NCI-H2107 treated with DMSO at 0.1 percent for 48 hours (cell line): ENCODE measurements at regions not wholly inside any gene's neighbourhood (a gene's known extent, or its start where the extent isn't known, plus 50 kb on each side); places are given as distances from the start of the nearest gene placed in this dataset.
A peak's percentile ranks its signal among the peaks of the same experiment; 100 is the strongest.

Source experiments
- DNase-seq: peaks from one replicate; lab custom pipeline; 2025; ENCODE audit not compliant: unreplicated experiment; lab: John Stamatoyannopoulos, UW

GRCh38 chr19:13611596-13611995, 105.3 kb upstream of the CACNA1A start:
- no peak for DNase-seq

- peak; percentile 97 for DNase-seq
These were observed 103.9 kb upstream of the CACNA1A start for GRCh38 chr19:13610039-13610691.

GRCh38 chr19:13606156-13606555, 99.9 kb upstream of the CACNA1A start:
- no peak for DNase-seq

- DNase-seq = no peak
These were observed 98.8 kb upstream of the CACNA1A start for GRCh38 chr19:13604902-13605586.

- DNase-seq = no peak
These were observed 94.5 kb upstream of the CACNA1A start for GRCh38 chr19:13600802-13601201.

- no peak for DNase-seq
These were observed 93.8 kb upstream of the CACNA1A start for GRCh38 chr19:13600091-13600490.

GRCh38 chr19:13599681-13600080, 93.4 kb upstream of the CACNA1A start:
- DNase-seq = no peak

- no peak for DNase-seq
These were observed 91.8 kb upstream of the CACNA1A start for GRCh38 chr19:13598098-13598497.

- DNase-seq = peak; percentile 66
These were observed 91.4 kb upstream of the CACNA1A start for GRCh38 chr19:13597640-13598039.

- no peak for DNase-seq
These were observed 82.9 kb upstream of the CACNA1A start for GRCh38 chr19:13588957-13589833.

GRCh38 chr19:13585512-13585911, 79.2 kb upstream of the CACNA1A start:
- no peak for DNase-seq

- DNase-seq = no peak
These were observed 77.5 kb upstream of the CACNA1A start for GRCh38 chr19:13583753-13584152.

GRCh38 chr19:13583114-13583513, 76.8 kb upstream of the CACNA1A start:
- no peak for DNase-seq

- no peak for DNase-seq
These were observed 75.3 kb upstream of the CACNA1A start for GRCh38 chr19:13581576-13581975.

- no peak for DNase-seq
These were observed 73.2 kb upstream of the CACNA1A start for GRCh38 chr19:13579388-13580060.

GRCh38 chr19:13576726-13577125, 70.4 kb upstream of the CACNA1A start:
- no peak for DNase-seq

GRCh38 chr19:13574933-13575332, 68.7 kb upstream of the CACNA1A start:
- DNase-seq = no peak

- no peak for DNase-seq
These were observed 66.9 kb upstream of the CACNA1A start for GRCh38 chr19:13573056-13573667.

- no peak for DNase-seq
These were observed 55.2 kb upstream of the CACNA1A start for GRCh38 chr19:13561461-13561860.

- no peak for DNase-seq
These were observed 51.6 kb upstream of the CACNA1A start for GRCh38 chr19:13557756-13558398.
